ENCODE measurements at regions not wholly inside any gene's neighbourhood (a gene's known extent, or its start where the extent isn't known, plus 50 kb on each side); places are given as distances from the start of the nearest gene placed in this dataset.
"Not testable (repeated sequence)": the region's sequence is repeated elsewhere in the genome, so short reads cannot be mapped to it uniquely, and the experiment has no call there.

DNA sequence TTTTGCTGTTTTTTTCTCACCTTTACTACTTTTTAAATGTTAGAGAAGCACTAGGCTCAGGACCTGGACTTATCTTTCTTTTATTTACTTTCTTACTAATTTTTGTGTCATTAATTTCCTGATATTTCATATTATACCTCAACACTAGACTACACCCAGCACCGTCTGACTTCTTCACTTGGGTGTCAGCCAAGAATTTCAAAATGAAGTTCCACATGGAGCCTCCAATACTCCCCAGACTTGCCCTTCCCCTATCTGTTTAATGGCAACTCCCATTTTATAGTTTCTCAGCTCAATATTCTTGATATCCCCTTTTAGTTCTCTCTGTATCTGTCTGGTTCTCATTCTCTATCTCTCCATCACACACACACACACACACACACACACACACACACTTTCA, 139.3 kb downstream of the USP22 start:
- H3K36me3 ChIP-seq (ENCODE audit: insufficient read depth, low read length); H3K4me1 Mint-ChIP-seq; H3K9me3 ChIP-seq (ENCODE audit: control insufficient read depth in 1 of 2, low read length in 2 of 2); H3K4me3 Mint-ChIP-seq; H3K27me3 ChIP-seq (ENCODE audit: insufficient read depth, low read length); H3K27ac ChIP-seq (ENCODE audit: low read depth, low read length); H3K4me1 ChIP-seq (ENCODE audit: insufficient read depth, low read length); DNase-seq; H3K9me3 Mint-ChIP-seq; CTCF ChIA-PET (ENCODE audit: partially characterized antibody); POLR2A ChIA-PET (ENCODE audit: partially characterized antibody); intact Hi-C loops (cut with micrococcal nuclease); H3K4me3 ChIP-seq (ENCODE audit: low read length in 2 of 2); H3K36me3 Mint-ChIP-seq: not testable (repeated sequence)
- Mint-ChIP-seq H3K27me3 (peaks cover 7 to 13% of the 10 kb centered on the region in 2 donors), H3K27ac (peak overlapping the region in 1 of 7 donors; percentile 29)

DNA sequence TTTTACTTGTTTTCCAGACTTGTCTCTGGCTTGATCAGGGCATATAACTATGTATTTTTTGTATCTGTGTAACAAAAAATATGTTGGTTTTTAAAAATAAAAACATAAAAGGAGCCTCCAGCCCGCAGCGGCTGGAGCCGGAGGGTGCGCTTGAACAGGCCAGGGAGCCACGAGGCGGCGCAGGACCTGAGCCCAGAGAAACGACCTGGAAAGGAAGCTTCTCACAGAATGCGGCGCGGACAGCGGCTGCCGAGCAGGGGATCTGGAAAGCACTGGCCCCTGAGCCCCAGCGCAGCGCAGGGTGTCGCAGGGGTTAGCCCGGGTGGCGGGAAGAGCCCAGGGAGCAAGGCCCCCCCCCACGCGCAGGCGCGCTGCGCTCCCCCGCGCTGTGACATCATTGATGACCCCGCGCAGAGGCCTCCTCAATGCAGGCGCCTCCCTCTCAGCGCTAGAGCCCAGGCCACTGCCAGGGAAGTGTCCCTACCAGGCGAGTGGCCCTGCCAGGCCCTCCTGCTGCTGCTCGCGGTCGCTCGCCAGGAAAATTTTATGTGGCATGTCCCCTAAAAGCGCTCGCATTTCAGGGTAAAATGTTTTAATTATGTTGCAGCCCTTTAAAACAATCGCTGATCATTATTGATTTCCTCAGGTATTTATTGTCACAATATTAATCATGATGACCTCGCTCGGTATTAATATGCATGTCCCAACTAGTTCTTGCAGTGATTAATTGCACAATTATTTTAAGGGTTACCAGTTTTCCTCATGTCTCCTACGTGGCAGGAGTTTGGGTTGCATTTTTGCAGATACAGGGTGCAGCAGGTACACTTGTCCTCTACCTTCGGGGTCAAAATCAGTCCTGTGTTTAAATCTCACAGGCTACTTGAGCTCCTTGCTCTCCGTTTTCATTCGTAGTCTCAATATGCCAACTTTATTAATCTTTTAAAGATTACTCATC, 134.2 kb downstream of the USP22 start:
- CTCF ChIA-PET (ENCODE audit: partially characterized antibody) = interaction anchor here (1.7 to 2.1 kb wide), 2 partner anchors 135 to 191 kb away, joined by 3 to 9 read pairs; partner anchors contain the start of gene USP22
- Histone ChIP-seq H3K4me1 (ENCODE audit: insufficient read depth, low read length) (peaks cover 5% of the 10 kb centered on the region), H3K36me3 (ENCODE audit: insufficient read depth, low read length) (no peaks in the 10 kb centered on the region), H3K27me3 (ENCODE audit: insufficient read depth, low read length) (no peaks in the 10 kb centered on the region), H3K27ac (ENCODE audit: low read depth, low read length) (peak overlapping the region; percentile 37), H3K4me3 (ENCODE audit: low read length in 2 of 2) (peak overlapping the region; percentile 61 to 76), H3K9me3 (ENCODE audit: control insufficient read depth in 1 of 2, low read length in 2 of 2) (no peaks in the 10 kb centered on the region)
- Mint-ChIP-seq H3K4me3 (peak overlapping the region; percentile 50 to 84 (median 79)), H3K27ac (peak overlapping the region in 5 of 7 donors; percentile 31 to 78 (median 52)), H3K4me1 (peaks cover 0 to 5% (median 4%) of the 10 kb centered on the region in 4 donors), H3K9me3 (no peaks in the 10 kb centered on the region), H3K36me3 (no peaks in the 10 kb centered on the region), H3K27me3 (peaks cover 0 to 2% of the 10 kb centered on the region in 2 donors)
- POLR2A ChIA-PET (ENCODE audit: partially characterized antibody) = no interaction called here
- intact Hi-C loops (cut with micrococcal nuclease) = loop anchor here (1.0 kb wide), 1 partner anchor 135 kb away; the partner anchor contains the start of gene USP22
- DNase-seq = peak; percentile 67 to 73 (median 69)

DNA sequence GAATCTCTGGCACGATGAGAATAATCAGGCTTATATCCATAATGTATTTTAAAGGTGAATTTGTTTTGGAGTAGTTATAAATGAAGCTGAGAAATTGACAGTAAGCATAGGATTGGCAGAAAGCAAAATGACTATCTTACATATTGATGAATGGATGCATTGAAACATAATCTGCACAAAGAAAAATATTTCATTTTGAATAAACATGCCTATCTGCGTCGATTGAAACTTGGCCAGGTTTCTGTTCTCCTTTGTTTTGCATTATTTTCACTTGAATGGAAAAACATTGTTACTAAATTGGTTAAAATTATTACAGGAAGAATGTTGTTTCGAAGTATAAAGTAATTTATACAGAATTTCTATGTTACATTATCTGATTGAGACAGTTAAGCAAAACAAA, 128.2 kb downstream of the USP22 start:
- Mint-ChIP-seq H3K27me3 (peaks cover 0 to 9% of the 10 kb centered on the region in 2 donors), H3K9me3 (peaks cover 0 to 5% (median 0%) of the 10 kb centered on the region in 8 donors), H3K4me1 (peaks cover 4 to 10% (median 7%) of the 10 kb centered on the region in 4 donors), H3K4me3 (no peak overlapping the region), H3K27ac (no peak overlapping the region), H3K36me3 (no peaks in the 10 kb centered on the region)
- Histone ChIP-seq H3K27me3 (ENCODE audit: insufficient read depth, low read length) (no peaks in the 10 kb centered on the region), H3K4me3 (ENCODE audit: low read length in 2 of 2) (no peak overlapping the region), H3K27ac (ENCODE audit: low read depth, low read length) (no peak overlapping the region), H3K9me3 (ENCODE audit: control insufficient read depth in 1 of 2, low read length in 2 of 2) (no peaks in the 10 kb centered on the region), H3K4me1 (ENCODE audit: insufficient read depth, low read length) (no peaks in the 10 kb centered on the region), H3K36me3 (ENCODE audit: insufficient read depth, low read length) (no peaks in the 10 kb centered on the region)
- ChIA-PET POLR2A (ENCODE audit: partially characterized antibody) (interaction anchor here (0.7 kb wide), 1 partner anchor 547 kb away, joined by 4 read pairs; no protein-coding TSS in a partner anchor), CTCF (ENCODE audit: partially characterized antibody) (no interaction called here)
- intact Hi-C loops (cut with micrococcal nuclease) = no loop called here
- DNase-seq = no peak

DNA sequence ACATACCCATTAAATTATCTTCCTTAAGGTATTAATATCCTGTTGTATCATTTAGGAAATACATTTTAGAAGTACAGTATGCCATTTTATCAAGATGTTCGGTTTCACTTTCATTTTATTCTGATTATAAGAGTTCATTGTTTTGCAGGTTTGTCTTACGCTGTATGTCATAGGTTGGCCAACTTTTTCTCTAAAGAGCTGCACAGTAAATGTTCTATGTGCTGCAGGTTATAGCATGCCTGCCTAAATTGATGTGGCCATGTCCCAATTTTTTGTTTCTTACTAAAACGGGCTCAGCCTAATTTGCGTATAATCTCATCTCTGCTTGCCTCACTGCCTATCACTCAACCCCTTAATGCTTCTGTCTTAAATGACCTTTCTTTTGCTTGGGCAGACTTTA, 126.4 kb downstream of the USP22 start:
- H3K4me1 ChIP-seq (ENCODE audit: insufficient read depth, low read length) = no peaks in the 10 kb centered on the region
- H3K27ac ChIP-seq (ENCODE audit: low read depth, low read length) = no peak overlapping the region
- no peak for DNase-seq
- no peaks in the 10 kb centered on the region for H3K9me3 ChIP-seq (ENCODE audit: control insufficient read depth in 1 of 2, low read length in 2 of 2)
- no peaks in the 10 kb centered on the region for H3K27me3 ChIP-seq (ENCODE audit: insufficient read depth, low read length)
- H3K4me3 Mint-ChIP-seq = peak overlapping the region in 5 of 8 donors; percentile 1 to 51 (median 23)
- H3K4me1 Mint-ChIP-seq = peaks cover 4 to 10% (median 7%) of the 10 kb centered on the region in 4 donors
- peak overlapping the region in 2 of 7 donors; percentile 66 to 81 for H3K27ac Mint-ChIP-seq
- H3K4me3 ChIP-seq (ENCODE audit: low read length in 2 of 2) = no peak overlapping the region
- H3K9me3 Mint-ChIP-seq = peaks cover 0 to 5% (median 0%) of the 10 kb centered on the region in 8 donors
- intact Hi-C loops (cut with micrococcal nuclease) = no loop called here
- POLR2A ChIA-PET (ENCODE audit: partially characterized antibody) = no interaction called here
- no peaks in the 10 kb centered on the region for H3K36me3 ChIP-seq (ENCODE audit: insufficient read depth, low read length)
- CTCF ChIA-PET (ENCODE audit: partially characterized antibody) = no interaction called here
- no peaks in the 10 kb centered on the region for H3K36me3 Mint-ChIP-seq
- H3K27me3 Mint-ChIP-seq = peaks cover 7 to 17% of the 10 kb centered on the region in 2 donors

DNA sequence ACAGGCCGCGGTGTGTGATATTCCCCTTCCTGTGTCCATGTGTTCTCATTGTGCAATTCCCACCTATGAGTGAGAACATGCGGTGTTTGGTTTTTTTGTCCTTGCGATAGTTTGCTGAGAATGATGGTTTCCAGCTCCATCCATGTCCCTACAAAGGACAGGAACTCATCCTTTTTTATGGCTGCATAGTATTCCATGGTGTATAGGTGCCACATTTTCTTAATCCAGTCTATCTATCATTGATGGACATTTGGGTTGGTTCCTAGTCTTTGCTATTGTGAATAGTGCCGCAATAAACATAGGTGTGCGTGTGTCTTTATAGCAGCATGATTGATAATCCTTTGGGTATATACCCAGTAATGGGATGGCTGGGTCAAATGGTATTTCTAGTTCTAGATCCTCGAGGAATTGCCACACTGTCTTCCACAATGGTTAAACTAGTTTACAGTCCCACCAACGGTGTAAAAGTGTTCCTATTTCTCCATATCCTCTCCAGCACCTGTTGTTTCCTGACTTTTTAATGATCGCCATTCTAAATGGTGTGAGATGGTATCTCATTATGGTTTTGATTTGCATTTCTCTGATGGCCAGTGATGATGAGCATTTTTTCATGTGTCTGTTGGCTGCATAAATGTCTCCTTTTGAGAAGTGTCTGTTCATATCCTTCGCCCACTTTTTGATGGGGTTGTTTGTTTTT, 125.1 kb downstream of the USP22 start:
- H3K9me3 ChIP-seq (ENCODE audit: control insufficient read depth in 1 of 2, low read length in 2 of 2); H3K27me3 ChIP-seq (ENCODE audit: insufficient read depth, low read length); intact Hi-C loops (cut with micrococcal nuclease); H3K27ac ChIP-seq (ENCODE audit: low read depth, low read length); H3K27ac Mint-ChIP-seq; CTCF ChIA-PET (ENCODE audit: partially characterized antibody); H3K4me1 ChIP-seq (ENCODE audit: insufficient read depth, low read length); POLR2A ChIA-PET (ENCODE audit: partially characterized antibody); H3K4me3 Mint-ChIP-seq; H3K4me1 Mint-ChIP-seq; DNase-seq; H3K9me3 Mint-ChIP-seq; H3K4me3 ChIP-seq (ENCODE audit: low read length in 2 of 2); H3K36me3 Mint-ChIP-seq; H3K36me3 ChIP-seq (ENCODE audit: insufficient read depth, low read length): not testable (repeated sequence)
- peaks cover 7 to 20% of the 10 kb centered on the region in 2 donors for H3K27me3 Mint-ChIP-seq

DNA sequence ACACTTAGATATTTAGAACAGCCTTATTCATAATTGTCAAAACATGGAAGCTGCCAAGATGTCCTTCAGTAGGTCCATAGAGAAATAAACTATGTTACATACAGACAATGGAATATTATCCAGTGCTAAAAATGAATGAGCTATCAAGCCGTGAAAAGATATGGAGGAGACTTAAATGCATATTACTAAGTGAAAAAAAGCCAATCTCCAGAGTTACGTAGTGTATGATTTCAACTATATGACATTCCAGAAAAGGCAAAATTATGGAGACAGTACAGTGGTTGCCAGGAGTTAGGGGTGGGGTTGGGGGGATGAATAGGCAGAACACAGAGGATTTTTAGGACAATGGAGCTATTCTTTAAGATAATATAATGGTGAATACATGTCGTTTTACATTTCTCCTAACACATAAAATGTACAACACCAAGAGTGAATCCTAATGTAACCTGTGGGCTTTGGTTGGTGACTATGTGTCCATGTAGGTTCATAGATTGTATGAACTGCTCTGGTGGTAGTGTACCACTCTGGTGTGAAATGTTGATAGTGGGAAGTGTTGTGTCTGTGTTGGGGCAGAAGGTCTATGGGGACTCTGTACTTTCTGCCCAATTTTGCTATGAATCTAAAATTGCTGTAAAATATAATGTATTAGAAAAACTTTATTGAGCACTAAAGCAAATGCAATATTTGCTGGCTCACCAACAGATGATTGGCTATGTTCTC, 122.6 kb downstream of the USP22 start:
- no peaks in the 10 kb centered on the region for H3K36me3 ChIP-seq (ENCODE audit: insufficient read depth, low read length)
- H3K27ac Mint-ChIP-seq = no peak overlapping the region
- H3K36me3 Mint-ChIP-seq = no peaks in the 10 kb centered on the region
- H3K27me3 Mint-ChIP-seq = peaks cover 7 to 26% of the 10 kb centered on the region in 2 donors
- intact Hi-C loops (cut with micrococcal nuclease) = no loop called here
- H3K27me3 ChIP-seq (ENCODE audit: insufficient read depth, low read length) = no peaks in the 10 kb centered on the region
- no peak for DNase-seq
- ChIA-PET CTCF (ENCODE audit: partially characterized antibody) (interaction anchor here (1.0 kb wide), 1 partner anchor 73 kb away, joined by 3 read pairs; no protein-coding TSS in a partner anchor), POLR2A (ENCODE audit: partially characterized antibody) (no interaction called here)
- no peaks in the 10 kb centered on the region for H3K4me1 ChIP-seq (ENCODE audit: insufficient read depth, low read length)
- H3K9me3 ChIP-seq (ENCODE audit: control insufficient read depth in 1 of 2, low read length in 2 of 2) = no peaks in the 10 kb centered on the region
- H3K27ac ChIP-seq (ENCODE audit: low read depth, low read length) = no peak overlapping the region
- no peak overlapping the region for H3K4me3 Mint-ChIP-seq
- H3K9me3 Mint-ChIP-seq = peaks cover 0 to 5% (median 0%) of the 10 kb centered on the region in 8 donors
- H3K4me1 Mint-ChIP-seq = peaks cover 4 to 10% (median 7%) of the 10 kb centered on the region in 4 donors
- H3K4me3 ChIP-seq (ENCODE audit: low read length in 2 of 2) = no peak overlapping the region

Measured in CD4-positive, alpha-beta memory T cell (primary cell).